Kidney (tissue), 13 donors: ENCODE measurements at regions not wholly inside any gene's neighbourhood (a gene's known extent, or its start where the extent isn't known, plus 50 kb on each side); places are given as distances from the start of the nearest gene placed in this dataset.
A peak's percentile ranks its signal among the peaks of the same experiment; 100 is the strongest.

ENCODE experiments used
- DNase-seq, 5 donors: peaks; one replicate each; pipeline ENCODE4 v3.0.0-alpha.2; 2013 to 2020
- FAIRE-seq: peaks from 2 replicates; lab custom pipeline; 2012; peaks lifted over from hg19 to GRCh38; lab: Jason Lieb, UNC
- H3K27ac ChIP-seq, 2 donors: one replicate each; pipeline ENCODE4 v1.7.0; 2013; ENCODE audit warnings: low read depth in 2 of 2, low read length in 2 of 2, inconsistent platforms in 1 of 2
- H3K27me3 ChIP-seq: one replicate; pipeline ENCODE4 v1.7.1; 2013; ENCODE audit warnings: low read length, inconsistent platforms; ENCODE audit not compliant: control insufficient read depth, insufficient read depth
- H3K36me3 ChIP-seq, 3 donors: one replicate each; pipeline versions ENCODE4 v1.7.0 to v1.7.1; 2013; ENCODE audit warnings: low read length in 3 of 3, control low read depth in 1 of 3, inconsistent platforms in 1 of 3; ENCODE audit not compliant: insufficient read depth in 3 of 3, control insufficient read depth in 2 of 3
- H3K4me1 ChIP-seq, 3 donors: one replicate each; pipeline versions ENCODE4 v1.7.0 to v1.7.1; 2013; ENCODE audit warnings: low read length in 3 of 3, inconsistent platforms in 1 of 3, low read depth in 1 of 3; ENCODE audit not compliant: control insufficient read depth in 2 of 3, insufficient read depth in 2 of 3
- H3K4me3 ChIP-seq, 3 donors: one replicate each; pipeline versions ENCODE4 v1.7.0 to v1.8.1; 2013; ENCODE audit warnings: low read length in 3 of 3, control low read depth in 1 of 3, inconsistent platforms in 1 of 3
- H3K9ac ChIP-seq, 3 donors: one replicate each; pipeline versions ENCODE4 v1.7.0 to v1.7.1; 2013; ENCODE audit warnings: low read length in 3 of 3, control low read depth in 1 of 3, inconsistent platforms in 1 of 3
- H3K9me3 ChIP-seq, 3 donors: one replicate each; pipeline versions ENCODE4 v1.7.0 to v1.7.1; 2013; ENCODE audit warnings: low read length in 3 of 3, control low read depth in 1 of 3, inconsistent platforms in 1 of 3; ENCODE audit not compliant: control insufficient read depth in 2 of 3, insufficient read depth in 1 of 3
- intact Hi-C: fragments of 100-400 bp; cut with DNase I; formaldehyde crosslinking; loops from one replicate; pipeline ENCODE4 v1.11.1; 2022
- TF ChIP-seq, protein P1 (sequence below): IDR thresholded peaks from 3 replicates; pipeline ENCODE4 v1.5.1; 2012; ENCODE audit warnings: mild to moderate bottlenecking, moderate library complexity, borderline replicate concordance; ENCODE audit not compliant: insufficient read depth; ENCODE audit errors: extremely low read depth
- donor health status: control.
- donor health status: control.
- donor health status: control.
- donor health status: control.
- donor health status: control.
- donor health status: DM: yes; HTN: yes; CAD: no.
- donor health status: Normal renal cell carcinoma (clear cell type).

DNA sequence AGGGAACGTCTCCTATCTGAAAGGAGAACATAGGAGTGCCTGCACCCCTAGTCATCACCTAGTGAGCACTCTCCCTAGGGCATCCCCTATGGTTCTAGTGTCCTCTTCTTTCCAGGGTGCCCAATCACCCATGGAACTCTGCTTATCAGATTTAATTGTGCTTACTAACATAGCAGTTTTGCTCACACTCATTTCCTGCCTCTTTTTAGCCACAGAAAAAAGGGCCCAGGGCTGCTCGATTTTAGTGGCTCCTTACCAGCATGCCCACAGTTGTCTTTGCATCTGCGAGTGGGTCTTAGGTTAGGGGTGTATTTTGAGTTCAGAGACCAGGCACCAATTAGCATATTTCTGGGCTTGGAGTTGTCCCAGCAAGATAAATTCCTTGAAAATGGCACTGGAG, 1110.2 kb downstream of the TAF11L14 start:
- no peaks in the 10 kb centered on the region for H3K9me3 ChIP-seq
- no peak overlapping the region for H3K4me3 ChIP-seq
- FAIRE-seq (no peak), DNase-seq (no peak)
- H3K4me1 ChIP-seq = no peaks in the 10 kb centered on the region
- no peaks in the 10 kb centered on the region for H3K36me3 ChIP-seq
- TF ChIP-seq, protein P1, sequence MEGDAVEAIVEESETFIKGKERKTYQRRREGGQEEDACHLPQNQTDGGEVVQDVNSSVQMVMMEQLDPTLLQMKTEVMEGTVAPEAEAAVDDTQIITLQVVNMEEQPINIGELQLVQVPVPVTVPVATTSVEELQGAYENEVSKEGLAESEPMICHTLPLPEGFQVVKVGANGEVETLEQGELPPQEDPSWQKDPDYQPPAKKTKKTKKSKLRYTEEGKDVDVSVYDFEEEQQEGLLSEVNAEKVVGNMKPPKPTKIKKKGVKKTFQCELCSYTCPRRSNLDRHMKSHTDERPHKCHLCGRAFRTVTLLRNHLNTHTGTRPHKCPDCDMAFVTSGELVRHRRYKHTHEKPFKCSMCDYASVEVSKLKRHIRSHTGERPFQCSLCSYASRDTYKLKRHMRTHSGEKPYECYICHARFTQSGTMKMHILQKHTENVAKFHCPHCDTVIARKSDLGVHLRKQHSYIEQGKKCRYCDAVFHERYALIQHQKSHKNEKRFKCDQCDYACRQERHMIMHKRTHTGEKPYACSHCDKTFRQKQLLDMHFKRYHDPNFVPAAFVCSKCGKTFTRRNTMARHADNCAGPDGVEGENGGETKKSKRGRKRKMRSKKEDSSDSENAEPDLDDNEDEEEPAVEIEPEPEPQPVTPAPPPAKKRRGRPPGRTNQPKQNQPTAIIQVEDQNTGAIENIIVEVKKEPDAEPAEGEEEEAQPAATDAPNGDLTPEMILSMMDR = no peak
- intact Hi-C loops = no loop called here
- no peak overlapping the region for H3K9ac ChIP-seq
- H3K27ac ChIP-seq = no peak overlapping the region
- no peaks in the 10 kb centered on the region for H3K27me3 ChIP-seq

DNA sequence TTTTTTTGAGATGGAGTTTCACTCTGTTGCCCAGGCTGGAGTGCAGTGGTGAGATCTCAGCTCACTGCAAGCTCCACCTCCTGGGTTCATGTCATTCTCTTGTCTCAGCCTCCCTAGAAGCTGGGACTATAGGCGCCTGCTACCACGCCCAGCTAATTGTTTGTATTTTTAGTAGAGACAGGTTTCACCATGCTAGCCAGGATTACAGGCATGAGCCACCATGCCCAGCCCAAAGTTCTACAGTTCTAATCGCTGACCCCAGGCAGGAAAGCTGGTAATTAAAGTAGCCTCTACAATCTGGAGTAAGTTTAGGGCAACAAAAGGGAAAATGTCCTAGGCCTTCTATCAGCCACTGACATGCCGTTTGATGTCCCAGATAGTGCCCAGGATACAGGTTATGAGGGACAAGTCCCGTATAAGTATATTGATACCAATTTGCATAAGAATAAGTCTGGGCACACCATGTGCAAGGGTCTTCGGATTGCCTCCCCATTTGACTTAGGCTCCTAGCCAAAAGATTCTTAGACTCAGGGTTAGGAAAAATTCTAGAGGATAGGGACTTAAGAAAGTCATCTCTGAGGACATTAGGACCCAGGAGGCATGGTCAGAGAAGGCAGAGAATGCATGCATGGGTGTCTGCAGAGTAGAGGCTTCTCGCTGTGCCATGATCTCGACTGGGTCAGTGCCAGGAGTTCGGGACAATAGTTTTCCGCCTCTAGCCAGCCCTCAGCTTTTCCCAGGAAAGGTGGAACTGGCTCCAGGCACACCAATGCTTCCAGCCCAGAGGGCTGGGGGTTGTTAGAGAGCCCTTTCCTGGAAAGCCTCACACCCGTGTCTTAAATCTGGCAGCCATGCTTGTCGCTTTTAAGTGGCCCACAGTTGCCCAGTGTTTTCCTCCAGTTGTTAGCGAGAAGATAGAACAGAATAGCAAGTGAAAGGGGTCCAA, 1111.1 kb downstream of the TAF11L14 start:
- intact Hi-C loops = no loop called here
- DNase-seq = peak in 1 of 5 donors; percentile 53
- FAIRE-seq = no peak
- H3K9ac ChIP-seq = no peak overlapping the region
- no peaks in the 10 kb centered on the region for H3K4me1 ChIP-seq
- H3K36me3 ChIP-seq = no peaks in the 10 kb centered on the region
- H3K9me3 ChIP-seq = no peaks in the 10 kb centered on the region
- peak overlapping the region; percentile 26 to 70 (median 59) for H3K4me3 ChIP-seq
- H3K27ac ChIP-seq = peak overlapping the region; percentile 9 to 73
- TF ChIP-seq, protein P1 = no peak
- H3K27me3 ChIP-seq = no peaks in the 10 kb centered on the region

DNA sequence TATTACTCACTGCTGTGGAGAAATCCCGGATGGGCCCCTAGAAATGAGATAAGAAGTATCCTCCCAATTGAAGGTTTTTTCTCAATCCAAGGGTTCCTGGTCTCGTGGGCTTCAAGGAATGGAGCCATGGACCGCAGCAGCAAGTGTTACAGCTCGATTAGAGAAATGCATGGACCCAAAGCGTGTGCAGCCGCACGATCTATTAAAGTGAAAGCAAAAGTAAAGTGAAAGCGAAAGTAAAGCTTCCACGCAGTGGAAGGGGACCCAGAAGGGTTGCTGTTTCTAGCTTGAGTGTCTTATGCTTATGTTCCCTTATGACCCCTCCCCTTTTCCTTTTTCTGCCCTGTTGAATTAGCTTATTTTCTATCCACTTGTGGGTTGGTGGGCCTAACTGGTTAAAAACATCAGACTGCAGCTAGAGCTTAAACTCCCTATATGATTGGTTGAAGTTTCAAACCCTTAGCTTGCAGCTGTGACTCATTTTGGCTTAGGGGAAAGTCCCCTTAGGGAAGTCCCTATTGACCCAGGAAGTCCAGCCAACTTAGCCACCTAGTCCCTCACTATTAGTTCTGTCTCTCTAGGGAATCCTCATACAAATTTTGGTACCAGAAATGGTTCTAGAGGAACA, 1111.8 kb downstream of the TAF11L14 start:
- FAIRE-seq (no peak), DNase-seq (peak in 1 of 5 donors; percentile 12)
- Histone ChIP-seq H3K4me3 (peak overlapping the region; percentile 26 to 70 (median 59)), H3K9me3 (no peaks in the 10 kb centered on the region), H3K27ac (peak overlapping the region; percentile 9 to 73), H3K9ac (no peak overlapping the region), H3K27me3 (no peaks in the 10 kb centered on the region), H3K36me3 (no peaks in the 10 kb centered on the region), H3K4me1 (no peaks in the 10 kb centered on the region)
- TF ChIP-seq, protein P1 = no peak
- intact Hi-C loops = no loop called here
